ENCODE measurements at regions not wholly inside any gene's neighbourhood (a gene's known extent, or its start where the extent isn't known, plus 50 kb on each side); places are given as distances from the start of the nearest gene placed in this dataset.
"Not testable (repeated sequence)": the region's sequence is repeated elsewhere in the genome, so short reads cannot be mapped to it uniquely, and the experiment has no call there.

- ChIA-PET POLR2A (ENCODE audit: low non-redundant PET) (no interaction called here), CTCF (interaction anchor here (0.6 kb wide), 1 partner anchor 16 kb away, joined by 3 read pairs; no protein-coding TSS in a partner anchor)
- no peak for DNase-seq (ENCODE audit: low spot score)
- H3K27ac ChIP-seq, result no peak overlapping the region
- no peak for TF ChIP-seq CTCF (conservative IDR thresholded peaks at IDR 0.05; ENCODE audit: low read depth)
Observed at GRCh38 chr16:7246578-7246977, 86.1 kb upstream of the RBFOX1 start.

GRCh38 chr16:7239547-7239946 lies 93.1 kb upstream of the RBFOX1 start:
- TF ChIP-seq CTCF (conservative IDR thresholded peaks at IDR 0.05; ENCODE audit: low read depth), result no peak
- POLR2A ChIA-PET (ENCODE audit: low non-redundant PET), result no interaction called here
- no peak overlapping the region for H3K27ac ChIP-seq
- no peak for DNase-seq (ENCODE audit: low spot score)
- CTCF ChIA-PET, result no interaction called here

GRCh38 chr16:7236824-7237410 lies 95.7 kb upstream of the RBFOX1 start:
- no peak for TF ChIP-seq CTCF (conservative IDR thresholded peaks at IDR 0.05; ENCODE audit: low read depth)
- no peak overlapping the region for H3K27ac ChIP-seq
- POLR2A ChIA-PET (ENCODE audit: low non-redundant PET), result no interaction called here
- no peak for DNase-seq (ENCODE audit: low spot score)
- CTCF ChIA-PET, result no interaction called here

- no peak for DNase-seq (ENCODE audit: low spot score)
- CTCF ChIA-PET, result no interaction called here
- POLR2A ChIA-PET (ENCODE audit: low non-redundant PET), result no interaction called here
- no peak overlapping the region for H3K27ac ChIP-seq
- TF ChIP-seq CTCF (conservative IDR thresholded peaks at IDR 0.05; ENCODE audit: low read depth), result no peak
Observed at GRCh38 chr16:7233975-7234374, 98.7 kb upstream of the RBFOX1 start.

GRCh38 chr16:7231762-7232161 lies 100.9 kb upstream of the RBFOX1 start:
- POLR2A ChIA-PET (ENCODE audit: low non-redundant PET), result no interaction called here
- no peak for DNase-seq (ENCODE audit: low spot score)
- no peak for TF ChIP-seq CTCF (conservative IDR thresholded peaks at IDR 0.05; ENCODE audit: low read depth)
- CTCF ChIA-PET, result no interaction called here
- H3K27ac ChIP-seq, result no peak overlapping the region

- H3K27ac ChIP-seq; DNase-seq (ENCODE audit: low spot score); CTCF ChIA-PET; POLR2A ChIA-PET (ENCODE audit: low non-redundant PET): not testable (repeated sequence)
Observed at GRCh38 chr16:7229433-7230218, 103.0 kb upstream of the RBFOX1 start.

- TF ChIP-seq CTCF (conservative IDR thresholded peaks at IDR 0.05; ENCODE audit: low read depth), result no peak
- no peak for DNase-seq (ENCODE audit: low spot score)
- POLR2A ChIA-PET (ENCODE audit: low non-redundant PET), result no interaction called here
Observed at GRCh38 chr16:7227229-7227721, 105.4 kb upstream of the RBFOX1 start.

More at GRCh38 chr16:7227229-7227721, 105.4 kb upstream of the RBFOX1 start:
- CTCF ChIA-PET, result no interaction called here
- H3K27ac ChIP-seq, result no peak overlapping the region

Measured in RWPE1 (cell line).